HL-60 (cell line): ENCODE measurements at regions not wholly inside any gene's neighbourhood (a gene's known extent, or its start where the extent isn't known, plus 50 kb on each side); places are given as distances from the start of the nearest gene placed in this dataset.

Experiments
- DNase-seq, 2 experiments: peaks; one replicate each; pipeline ENCODE4 v3.0.0-alpha.2; 2010 to 2020; ENCODE audit warnings: low read depth in 1 of 2, low spot score in 1 of 2
- H3K27ac ChIP-seq: fragments of 250-450 bp; sonication (Bioruptor Pico); replicated peaks from 2 replicates; pipeline ENCODE4 v1.5.1; 2020; ENCODE audit warnings: mild to moderate bottlenecking, moderate library complexity
- H3K27me3 ChIP-seq: fragments of 250-450 bp; sonication (Bioruptor Pico); 2 replicates; pipeline ENCODE4 v1.5.1; 2021; ENCODE audit warnings: mild to moderate bottlenecking, moderate library complexity; ENCODE audit not compliant: insufficient read depth, poor library complexity, severe bottlenecking
- H3K4me3 ChIP-seq: replicated peaks from 2 replicates; pipeline ENCODE4 v1.5.1; 2011; ENCODE audit warnings: mild to moderate bottlenecking, control low read depth, low read length; ENCODE audit not compliant: insufficient read depth
- CTCF ChIP-seq: IDR thresholded peaks from one replicate; pipeline ENCODE4 v1.5.1; 2011; ENCODE audit warnings: low read length, control low read depth, inconsistent platforms; ENCODE audit not compliant: insufficient read depth
- GABPA ChIP-seq: IDR thresholded peaks from 2 replicates; pipeline ENCODE4 v1.6.1; 2012; ENCODE audit warnings: low read depth
- POLR2AphosphoS5 ChIP-seq: IDR thresholded peaks from 2 replicates; pipeline ENCODE4 v1.6.1; 2012; ENCODE audit warnings: low read depth
- SPI1 ChIP-seq: IDR thresholded peaks from 2 replicates; pipeline ENCODE4 v1.6.1; 2012; ENCODE audit warnings: low read depth, mild to moderate bottlenecking, borderline replicate concordance
- TF ChIP-seq, protein P1 (sequence below): IDR thresholded peaks from 2 replicates; pipeline ENCODE4 v1.6.1; 2012; ENCODE audit warnings: low read depth; ENCODE audit not compliant: insufficient replicate concordance

DNA sequence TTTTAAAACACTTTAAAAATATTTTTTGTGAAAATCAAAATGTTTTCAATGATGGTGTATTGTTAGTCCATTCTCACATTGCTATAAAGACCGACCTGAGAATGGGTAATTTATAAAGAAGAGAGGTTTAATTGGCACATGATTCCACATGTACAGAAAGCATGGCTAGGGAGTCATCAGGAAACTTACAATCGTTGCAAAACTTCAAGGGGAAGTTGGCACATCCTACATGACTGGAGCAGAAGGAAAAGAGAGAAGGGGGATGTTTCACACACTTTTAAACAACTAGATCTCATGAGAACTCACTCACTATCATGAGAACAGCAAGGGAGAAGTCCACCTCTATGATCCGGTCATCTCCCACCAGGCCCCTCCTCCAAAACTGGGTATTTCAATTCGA, 110.7 kb downstream of the TMEM47 start:
- Histone ChIP-seq H3K27ac (no peak overlapping the region), H3K4me3 (no peak overlapping the region), H3K27me3 (no peaks in the 10 kb centered on the region)
- DNase-seq = no peak
- TF ChIP-seq POLR2AphosphoS5 (no peak), SPI1 (no peak), GABPA (no peak), CTCF (no peak)
- TF ChIP-seq, protein P1, sequence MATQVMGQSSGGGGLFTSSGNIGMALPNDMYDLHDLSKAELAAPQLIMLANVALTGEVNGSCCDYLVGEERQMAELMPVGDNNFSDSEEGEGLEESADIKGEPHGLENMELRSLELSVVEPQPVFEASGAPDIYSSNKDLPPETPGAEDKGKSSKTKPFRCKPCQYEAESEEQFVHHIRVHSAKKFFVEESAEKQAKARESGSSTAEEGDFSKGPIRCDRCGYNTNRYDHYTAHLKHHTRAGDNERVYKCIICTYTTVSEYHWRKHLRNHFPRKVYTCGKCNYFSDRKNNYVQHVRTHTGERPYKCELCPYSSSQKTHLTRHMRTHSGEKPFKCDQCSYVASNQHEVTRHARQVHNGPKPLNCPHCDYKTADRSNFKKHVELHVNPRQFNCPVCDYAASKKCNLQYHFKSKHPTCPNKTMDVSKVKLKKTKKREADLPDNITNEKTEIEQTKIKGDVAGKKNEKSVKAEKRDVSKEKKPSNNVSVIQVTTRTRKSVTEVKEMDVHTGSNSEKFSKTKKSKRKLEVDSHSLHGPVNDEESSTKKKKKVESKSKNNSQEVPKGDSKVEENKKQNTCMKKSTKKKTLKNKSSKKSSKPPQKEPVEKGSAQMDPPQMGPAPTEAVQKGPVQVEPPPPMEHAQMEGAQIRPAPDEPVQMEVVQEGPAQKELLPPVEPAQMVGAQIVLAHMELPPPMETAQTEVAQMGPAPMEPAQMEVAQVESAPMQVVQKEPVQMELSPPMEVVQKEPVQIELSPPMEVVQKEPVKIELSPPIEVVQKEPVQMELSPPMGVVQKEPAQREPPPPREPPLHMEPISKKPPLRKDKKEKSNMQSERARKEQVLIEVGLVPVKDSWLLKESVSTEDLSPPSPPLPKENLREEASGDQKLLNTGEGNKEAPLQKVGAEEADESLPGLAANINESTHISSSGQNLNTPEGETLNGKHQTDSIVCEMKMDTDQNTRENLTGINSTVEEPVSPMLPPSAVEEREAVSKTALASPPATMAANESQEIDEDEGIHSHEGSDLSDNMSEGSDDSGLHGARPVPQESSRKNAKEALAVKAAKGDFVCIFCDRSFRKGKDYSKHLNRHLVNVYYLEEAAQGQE = no peak

GRCh38 chrX:34528081-34528480, 129.0 kb downstream of the TMEM47 start:
- Histone ChIP-seq H3K4me3 (no peak overlapping the region), H3K27me3 (no peaks in the 10 kb centered on the region), H3K27ac (no peak overlapping the region)
- TF ChIP-seq GABPA (no peak), SPI1 (no peak), POLR2AphosphoS5 (no peak), CTCF (no peak)
- TF ChIP-seq, protein P1 = no peak
- DNase-seq = no peak

GRCh38 chrX:34521563-34521962, 135.5 kb downstream of the TMEM47 start:
- Histone ChIP-seq H3K4me3 (no peak overlapping the region), H3K27me3 (no peaks in the 10 kb centered on the region), H3K27ac (no peak overlapping the region)
- TF ChIP-seq POLR2AphosphoS5 = no peak
- TF ChIP-seq SPI1 = no peak
- TF ChIP-seq, protein P1 = no peak
- no peak for DNase-seq

DNA sequence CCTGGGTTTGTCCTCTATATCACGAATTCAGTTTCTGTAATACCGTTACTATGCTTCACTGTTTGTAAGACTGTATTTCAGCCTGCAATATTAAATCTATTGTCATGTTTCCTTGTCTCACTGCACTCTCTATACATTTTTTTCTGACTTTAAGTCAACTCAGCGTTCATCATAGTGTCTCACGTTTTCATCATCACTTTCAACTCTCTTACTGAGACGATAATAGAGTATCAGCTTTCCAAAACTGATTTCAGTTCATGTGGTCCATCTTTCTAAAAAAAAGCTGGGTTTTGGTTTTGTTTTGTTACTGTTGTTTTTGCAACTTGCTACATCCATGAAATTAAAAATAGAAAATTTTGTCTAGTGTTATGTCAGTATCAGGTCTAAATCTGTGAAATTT, 147.7 kb downstream of the TMEM47 start:
- no peaks in the 10 kb centered on the region for H3K27me3 ChIP-seq
- no peak overlapping the region for H3K27ac ChIP-seq
- H3K4me3 ChIP-seq = no peak overlapping the region
- no peak for DNase-seq
- TF ChIP-seq SPI1 = no peak
